HepG2 (cell line): ENCODE measurements at regions not wholly inside any gene's neighbourhood (a gene's known extent, or its start where the extent isn't known, plus 50 kb on each side); places are given as distances from the start of the nearest gene placed in this dataset.

Experiments used
- ATAC-seq: fragments of 200-7000 bp; cut with Tn5 transposase; 3 replicates; pipeline ENCODE4 v1.9.1; 2020; ENCODE audit warnings: mild to moderate bottlenecking, moderate library complexity
- BruUV-seq: library from RNA; stranded (reverse); fragments of 400-500 nt; replicated peaks from 2 replicates; lab custom pipeline; 2021; lab: Mats Ljungman, UMichigan
- CTCF ChIA-PET: fragments of 300-600 bp; formaldehyde crosslinking; extraction: SDS; loops from one replicate; lab custom pipeline; 2021; ENCODE audit warnings: low total read pairs, inconsistent platforms, low intra/inter-chr PET ratio; lab: Yijun Ruan, JAX
- POLR2A ChIA-PET: fragments of 350-600 bp; sonication (Branson Sonifier 250); formaldehyde crosslinking; loops from one replicate; lab custom pipeline; 2020; ENCODE audit warnings: antibody characterized with exemption, inconsistent platforms; lab: Yijun Ruan, JAX
- DNase-seq: peaks from one replicate; pipeline ENCODE4 v3.0.0-alpha.2; 2015; ENCODE audit warnings: low spot score
- FAIRE-seq: peaks from 3 replicates; lab custom pipeline; 2011; peaks lifted over from hg19 to GRCh38; lab: Jason Lieb, UNC
- H2AFZ ChIP-seq: one replicate; pipeline ENCODE4 v1.6.1; 2011; ENCODE audit warnings: low read length, inconsistent platforms
- H3K27ac ChIP-seq: fragments of 300-600 bp; 3 replicates; pipeline ENCODE4 v1.8.0; 2011; ENCODE audit warnings: mixed run types, mild to moderate bottlenecking, mixed read lengths, low read length, inconsistent platforms; ENCODE audit not compliant: insufficient read depth; ENCODE audit errors: extremely low read length
- H3K27me3 ChIP-seq, 2 experiments: fragments of 200-600 bp in 1 of 2; 2 replicates in 1 of 2; 3 replicates in 1 of 2; pipeline versions ENCODE4 v1.6.0 to v1.8.0; 2011; ENCODE audit warnings: low read length in 2 of 2, mild to moderate bottlenecking in 2 of 2, moderate library complexity in 2 of 2, inconsistent platforms in 1 of 2; ENCODE audit not compliant: insufficient read depth in 2 of 2, control insufficient read depth in 1 of 2
- H3K36me3 ChIP-seq, 2 experiments: fragments of 200-600 bp in 1 of 2; replicated peaks in 1 of 2; 2 replicates in 1 of 2; 3 replicates in 1 of 2; pipeline versions ENCODE4 v1.5.1 to v1.8.0; 2011; ENCODE audit warnings: low read length in 2 of 2, inconsistent platforms in 1 of 2; ENCODE audit not compliant: insufficient read depth in 2 of 2, control insufficient read depth in 1 of 2
- H3K4me1 ChIP-seq: 2 replicates; pipeline ENCODE4 v1.5.1; 2012; ENCODE audit warnings: low read length, inconsistent platforms; ENCODE audit not compliant: insufficient read depth
- H3K4me2 ChIP-seq: 2 replicates; pipeline ENCODE4 v1.6.0; 2011; ENCODE audit warnings: low read depth, low read length, inconsistent platforms
- H3K4me3 ChIP-seq, 3 experiments: fragments of 200-600 bp in 1 of 3; sonication (generic), shearing (Covaris generic) in 1 of 3; replicated peaks in 1 of 3; 2 replicates each; pipeline ENCODE4 v1.5.1; 2011 to 2016; ENCODE audit warnings: low read length in 3 of 3, inconsistent platforms in 2 of 3, low read depth in 2 of 3, mild to moderate bottlenecking in 2 of 3, control low read depth in 1 of 3, mixed read lengths in 1 of 3; ENCODE audit not compliant: insufficient read depth in 1 of 3
- H3K79me2 ChIP-seq: one replicate; pipeline ENCODE4 v1.6.1; 2011; ENCODE audit warnings: low read length, inconsistent platforms; ENCODE audit not compliant: insufficient read depth
- H3K9ac ChIP-seq: 2 replicates; pipeline ENCODE4 v1.6.0; 2011; ENCODE audit warnings: mild to moderate bottlenecking, low read depth, low read length, inconsistent platforms; ENCODE audit not compliant: insufficient read depth
- H3K9me3 ChIP-seq: 2 replicates; pipeline ENCODE4 v1.5.1; 2012; ENCODE audit warnings: mild to moderate bottlenecking, low read length
- H4K20me1 ChIP-seq: 2 replicates; pipeline ENCODE4 v1.6.0; 2011; ENCODE audit warnings: inconsistent platforms, mild to moderate bottlenecking, low read length, moderate library complexity; ENCODE audit not compliant: insufficient read depth
- BORCS8-MEF2B ChIP-seq: sonication (generic); formaldehyde crosslinking; IDR thresholded peaks from 2 replicates; pipeline ENCODE4 v1.8.0; 2022; ENCODE audit warnings: mild to moderate bottlenecking, missing genetic modification reagents
- CHD4 ChIP-seq: fragments of 200-600 bp; sonication (generic); IDR thresholded peaks from 2 replicates; pipeline ENCODE4 v1.7.0; 2017; ENCODE audit warnings: mild to moderate bottlenecking, low read length, borderline replicate concordance
- GATAD1 ChIP-seq: IDR thresholded peaks from 2 replicates; pipeline ENCODE4 v1.6.1; 2016; ENCODE audit warnings: missing genetic modification reagents, missing compliant biosample characterization
- GLI4 ChIP-seq: sonication (generic); formaldehyde crosslinking; IDR thresholded peaks from 2 replicates; pipeline ENCODE4 v1.5.1; 2020; ENCODE audit warnings: missing genetic modification reagents, mild to moderate bottlenecking, moderate library complexity, borderline replicate concordance
- MNT ChIP-seq: fragments of 450-650 bp; IDR thresholded peaks from 2 replicates; pipeline ENCODE4 v1.6.1; 2016
- MYPOP ChIP-seq: sonication (generic); formaldehyde crosslinking; IDR thresholded peaks from 2 replicates; pipeline ENCODE4 v1.8.1; 2023; ENCODE audit warnings: mild to moderate bottlenecking, moderate library complexity, missing genetic modification reagents
- NFE2 ChIP-seq: sonication (generic); formaldehyde crosslinking; IDR thresholded peaks from 2 replicates; pipeline ENCODE4 v1.4.0; 2020; ENCODE audit warnings: missing genetic modification reagents
- POGK ChIP-seq: sonication (generic); formaldehyde crosslinking; conservative IDR thresholded peaks from 2 replicates; pipeline ENCODE4 v1.8.0; 2022; ENCODE audit warnings: mild to moderate bottlenecking, moderate library complexity, missing genetic modification reagents
- STAG1 ChIP-seq: sonication (generic); formaldehyde crosslinking; IDR thresholded peaks from 2 replicates; pipeline ENCODE4 v1.4.0; 2020; ENCODE audit warnings: missing genetic modification reagents
- THAP11 ChIP-seq: IDR thresholded peaks from 2 replicates; pipeline ENCODE4 v1.6.1; 2016; ENCODE audit warnings: missing biosample characterization, missing genetic modification reagents
- WGBS: methylation state at CpG from one replicate; pipeline ENCODE4 v1.1.6; 2017; ENCODE audit warnings: low lambda C conversion rate; 5-methylcytosine and 5-hydroxymethylcytosine counted together
- in situ Hi-C: cut with HindIII; loops from 2 replicates; pipeline ENCODE4 v1.10.0; 2017; ENCODE audit warnings: low pct_unique_long_range_greater_than_20kb; ENCODE audit not compliant: extremely low pct_ligation_motif_present
- intact Hi-C: fragments of 100-400 bp; cut with micrococcal nuclease; formaldehyde crosslinking; loops from one replicate; pipeline ENCODE4 v1.10.0; 2022; ENCODE audit not compliant: unreplicated experiment
- TF ChIP-seq, protein P1 (sequence below): sonication (generic); formaldehyde crosslinking; IDR thresholded peaks from 2 replicates; pipeline ENCODE4 v1.5.0; 2020; ENCODE audit warnings: missing genetic modification reagents

DNA sequence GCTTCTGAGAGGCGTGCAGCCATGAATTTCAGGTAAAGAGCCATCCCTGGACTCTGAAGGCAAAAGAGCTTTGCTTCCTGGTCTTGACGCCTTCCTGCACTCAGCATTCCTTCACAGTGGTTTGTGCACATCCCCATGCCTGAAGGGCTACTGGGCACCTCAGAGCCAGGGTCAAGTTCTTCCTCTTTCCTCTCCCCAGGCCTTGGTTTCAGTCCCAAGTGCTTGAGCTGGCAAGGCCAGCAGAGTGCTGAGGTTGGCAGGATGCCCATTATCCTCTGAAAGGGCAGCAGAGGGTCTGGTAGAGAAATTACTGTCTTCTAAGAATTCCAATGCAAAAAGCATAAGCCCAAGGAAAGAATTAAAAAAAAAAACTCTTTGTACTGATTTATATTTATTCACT is 1064.9 kb downstream of the TTLL7 start:
- Histone ChIP-seq H3K4me3 (no peak overlapping the region), H3K79me2 (no peaks in the 10 kb centered on the region), H3K9ac (no peak overlapping the region), H2AFZ (no peak overlapping the region), H4K20me1 (no peaks in the 10 kb centered on the region), H3K9me3 (peaks cover 72% of the 10 kb centered on the region), H3K4me1 (no peaks in the 10 kb centered on the region), H3K4me2 (no peak overlapping the region), H3K27me3 (no peaks in the 10 kb centered on the region), H3K36me3 (no peaks in the 10 kb centered on the region), H3K27ac (no peak overlapping the region)
- no peak for TF ChIP-seq THAP11 (CRISPR knock-in tag)
- TF ChIP-seq GLI4 (CRISPR knock-in tag), result no peak
- TF ChIP-seq GATAD1 (CRISPR knock-in tag), result no peak
- TF ChIP-seq CHD4, result no peak
- TF ChIP-seq STAG1 (CRISPR knock-in tag), result no peak
- TF ChIP-seq MYPOP (CRISPR knock-in tag), result no peak
- no peak for TF ChIP-seq NFE2 (CRISPR knock-in tag)
- no peak for TF ChIP-seq BORCS8-MEF2B (CRISPR knock-in tag)
- no peak for TF ChIP-seq MNT
- TF ChIP-seq, protein P1, sequence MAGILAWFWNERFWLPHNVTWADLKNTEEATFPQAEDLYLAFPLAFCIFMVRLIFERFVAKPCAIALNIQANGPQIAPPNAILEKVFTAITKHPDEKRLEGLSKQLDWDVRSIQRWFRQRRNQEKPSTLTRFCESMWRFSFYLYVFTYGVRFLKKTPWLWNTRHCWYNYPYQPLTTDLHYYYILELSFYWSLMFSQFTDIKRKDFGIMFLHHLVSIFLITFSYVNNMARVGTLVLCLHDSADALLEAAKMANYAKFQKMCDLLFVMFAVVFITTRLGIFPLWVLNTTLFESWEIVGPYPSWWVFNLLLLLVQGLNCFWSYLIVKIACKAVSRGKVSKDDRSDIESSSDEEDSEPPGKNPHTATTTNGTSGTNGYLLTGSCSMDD (CRISPR knock-in tag), result no peak
- TF ChIP-seq POGK (CRISPR knock-in tag), result no peak
- ChIA-PET CTCF (no interaction called here), POLR2A (no interaction called here)
- FAIRE-seq (no peak), DNase-seq (no peak), ATAC-seq (no peak)
- intact Hi-C loops, result no loop called here
- in situ Hi-C loops, result no loop called here
- 0% methylated on average over 2 of the region's 2 CpGs for WGBS
- no TSS peak for BruUV-seq
